ENCODE measurements at regions not wholly inside any gene's neighbourhood (a gene's known extent, or its start where the extent isn't known, plus 50 kb on each side); places are given as distances from the start of the nearest gene placed in this dataset.

DNA sequence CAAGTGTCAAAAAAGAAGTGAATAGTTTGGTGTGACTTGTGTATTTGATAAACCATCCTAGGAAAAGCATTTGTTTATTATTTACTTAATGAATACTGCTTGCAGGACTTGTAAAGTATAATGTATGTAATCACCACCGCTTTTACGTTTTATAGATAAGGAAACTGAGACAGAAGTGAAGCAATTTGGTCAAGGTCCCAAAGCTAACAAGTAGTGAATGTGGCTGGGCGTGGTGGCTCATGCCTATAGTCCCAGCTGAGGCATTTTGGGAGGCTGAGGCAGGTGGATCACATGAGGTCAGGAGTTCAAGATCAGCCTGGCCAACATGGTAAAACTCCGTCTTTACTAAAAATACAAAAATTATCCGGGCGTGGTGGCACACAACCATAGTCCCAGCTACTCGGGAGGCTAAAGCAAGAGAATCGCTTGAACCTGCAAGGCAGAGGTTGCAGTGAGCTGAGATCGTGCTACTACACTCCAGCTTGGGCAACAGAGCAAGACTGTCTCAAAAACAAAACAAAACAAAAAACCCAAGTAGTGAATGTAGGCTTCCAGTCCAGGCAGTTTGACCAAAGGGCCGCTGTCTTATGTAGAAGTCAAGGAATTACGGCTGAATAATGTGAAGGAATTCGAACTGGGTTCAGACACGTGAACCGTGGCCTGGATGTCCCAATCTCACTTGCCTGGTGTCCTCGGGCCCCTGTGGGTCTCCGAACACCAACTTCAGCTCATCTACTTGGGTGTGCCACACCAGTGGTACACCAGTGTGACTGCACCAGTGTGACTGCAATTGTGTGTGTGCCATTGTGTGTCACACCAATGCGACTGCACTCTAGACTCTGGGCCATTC is 88.3 kb upstream of the MED13L start:
- no peaks in the 10 kb centered on the region for H3K9me3 ChIP-seq (ENCODE audit: control insufficient read depth, low read length)
- H3K4me3 ChIP-seq (ENCODE audit: low read length), result no peak overlapping the region
- H3K9ac ChIP-seq (ENCODE audit: low read length), result no peak overlapping the region
- H3K4me1 ChIP-seq (ENCODE audit: control insufficient read depth, insufficient read depth, low read length), result peaks cover 29% of the 10 kb centered on the region
- H3K36me3 ChIP-seq (ENCODE audit: control insufficient read depth, insufficient read depth, low read length), result no peaks in the 10 kb centered on the region
- H3K27me3 ChIP-seq (ENCODE audit: control insufficient read depth, insufficient read depth, low read length), result no peaks in the 10 kb centered on the region

DNA sequence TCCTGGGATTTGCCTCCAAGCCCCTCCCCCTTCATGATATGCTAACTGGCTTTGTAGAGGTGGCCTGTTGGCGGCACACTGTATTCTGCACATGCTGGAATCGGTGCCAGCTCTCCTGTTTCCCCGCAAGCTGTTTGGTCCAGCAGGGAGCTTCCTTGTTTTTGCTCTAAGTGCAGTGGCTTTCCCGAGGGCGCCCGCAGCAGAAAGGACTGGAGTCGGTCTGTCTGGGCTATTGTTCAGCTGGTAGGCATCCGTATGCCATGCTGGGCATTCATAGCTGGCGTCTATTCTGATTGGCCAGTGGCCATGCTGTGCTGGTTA is 88.9 kb upstream of the MED13L start:
- Histone ChIP-seq H3K4me3 (ENCODE audit: low read length) (no peak overlapping the region), H3K9ac (ENCODE audit: low read length) (no peak overlapping the region), H3K9me3 (ENCODE audit: control insufficient read depth, low read length) (no peaks in the 10 kb centered on the region), H3K27me3 (ENCODE audit: control insufficient read depth, insufficient read depth, low read length) (no peaks in the 10 kb centered on the region), H3K36me3 (ENCODE audit: control insufficient read depth, insufficient read depth, low read length) (no peaks in the 10 kb centered on the region), H3K4me1 (ENCODE audit: control insufficient read depth, insufficient read depth, low read length) (peaks cover 29% of the 10 kb centered on the region)

DNA sequence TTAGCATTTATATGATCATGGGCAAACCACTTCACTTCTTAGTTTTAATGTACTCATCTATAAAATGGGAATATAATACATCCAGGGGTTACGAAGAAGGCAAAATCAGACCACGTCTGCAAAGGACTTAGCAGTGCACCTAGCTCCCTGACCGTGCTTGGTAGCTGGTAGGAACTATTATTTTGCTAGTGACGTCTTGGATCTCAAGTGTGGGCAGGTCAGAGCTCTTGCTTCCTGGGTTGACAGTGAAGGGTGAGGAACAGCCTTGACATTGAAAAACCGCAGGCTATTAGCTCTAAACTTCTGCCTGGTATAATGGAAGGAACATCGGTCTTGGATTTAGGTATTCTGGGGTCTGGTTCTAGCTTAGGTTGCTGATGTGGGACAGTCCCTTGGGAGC is 89.3 kb upstream of the MED13L start:
- Histone ChIP-seq H3K4me1 (ENCODE audit: control insufficient read depth, insufficient read depth, low read length) (peaks cover 29% of the 10 kb centered on the region), H3K27me3 (ENCODE audit: control insufficient read depth, insufficient read depth, low read length) (no peaks in the 10 kb centered on the region), H3K4me3 (ENCODE audit: low read length) (no peak overlapping the region), H3K9me3 (ENCODE audit: control insufficient read depth, low read length) (no peaks in the 10 kb centered on the region), H3K9ac (ENCODE audit: low read length) (no peak overlapping the region), H3K36me3 (ENCODE audit: control insufficient read depth, insufficient read depth, low read length) (no peaks in the 10 kb centered on the region)

DNA sequence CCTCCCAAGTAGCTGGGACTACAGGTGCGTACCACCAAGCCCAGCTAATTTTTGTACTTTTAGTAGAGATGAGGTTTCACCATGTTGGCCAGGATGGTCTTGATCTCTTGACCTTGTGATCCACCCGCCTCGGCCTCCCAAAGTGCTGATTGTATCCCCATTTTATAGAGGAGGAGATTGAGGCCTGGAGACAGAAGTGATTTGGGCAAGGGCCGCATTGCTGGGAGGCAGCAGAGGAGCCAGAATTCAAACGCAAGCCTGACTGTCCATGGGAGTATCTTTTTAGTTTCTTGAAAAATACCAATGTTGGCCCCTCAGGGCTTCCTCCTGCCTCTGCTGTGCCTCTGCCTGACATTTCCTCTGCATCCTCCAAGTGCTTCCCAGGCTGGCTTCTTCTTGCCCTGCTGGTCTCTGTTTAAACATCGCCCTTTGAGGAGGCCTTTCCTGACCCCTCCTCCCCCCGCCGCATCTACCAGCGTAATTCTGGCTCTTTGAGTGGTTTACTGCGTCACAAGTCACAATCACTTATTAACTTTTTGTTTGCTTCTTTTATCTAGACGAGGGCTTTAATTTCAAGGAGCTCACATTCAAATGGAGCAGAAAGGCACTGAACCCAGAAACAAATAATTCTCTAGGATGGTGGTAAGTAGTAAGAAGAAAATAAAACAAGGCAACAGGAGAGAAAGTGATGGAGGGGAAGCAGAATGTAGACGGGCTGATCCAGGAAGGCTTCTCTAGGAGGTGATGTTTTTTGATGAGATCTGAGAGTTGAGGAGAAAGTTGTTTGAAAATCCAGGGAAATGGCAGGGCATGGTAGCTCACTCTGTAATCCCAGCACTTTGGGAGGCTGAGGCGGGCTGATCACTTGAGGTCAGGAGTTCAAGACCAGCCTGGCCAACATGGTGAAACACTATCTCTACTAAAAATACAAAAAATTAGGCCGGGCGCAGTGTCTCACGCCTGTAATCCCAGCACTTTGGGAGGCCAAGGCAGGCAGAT is 91.0 kb upstream of the MED13L start:
- Histone ChIP-seq H3K4me3 (ENCODE audit: low read length) (no peak overlapping the region), H3K27me3 (ENCODE audit: control insufficient read depth, insufficient read depth, low read length) (no peaks in the 10 kb centered on the region), H3K9ac (ENCODE audit: low read length) (peak overlapping the region; percentile 25), H3K36me3 (ENCODE audit: control insufficient read depth, insufficient read depth, low read length) (no peaks in the 10 kb centered on the region), H3K9me3 (ENCODE audit: control insufficient read depth, low read length) (no peaks in the 10 kb centered on the region), H3K4me1 (ENCODE audit: control insufficient read depth, insufficient read depth, low read length) (peaks cover 33% of the 10 kb centered on the region)

DNA sequence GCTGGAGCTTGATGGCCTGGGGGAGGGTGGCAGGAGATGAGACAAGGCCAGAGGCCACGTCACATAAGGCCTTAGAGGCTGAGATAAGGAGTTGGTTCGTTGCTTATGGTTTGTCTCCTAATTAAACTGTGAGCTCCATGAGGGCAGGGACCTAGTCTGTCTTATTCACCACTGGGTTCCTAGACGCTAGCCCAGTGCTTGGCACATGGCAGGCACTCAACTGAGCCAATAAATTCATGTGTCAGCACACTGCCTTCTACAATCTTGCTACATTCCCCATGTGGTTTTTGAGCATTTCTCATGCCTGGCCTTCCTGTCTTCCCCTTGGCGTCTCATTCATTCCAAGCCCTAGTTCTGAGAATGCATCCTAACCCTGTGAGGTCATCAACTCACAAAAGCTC is 92.5 kb upstream of the MED13L start:
- Histone ChIP-seq H3K27me3 (ENCODE audit: control insufficient read depth, insufficient read depth, low read length) (no peaks in the 10 kb centered on the region), H3K9ac (ENCODE audit: low read length) (no peak overlapping the region), H3K4me1 (ENCODE audit: control insufficient read depth, insufficient read depth, low read length) (peaks cover 33% of the 10 kb centered on the region), H3K9me3 (ENCODE audit: control insufficient read depth, low read length) (no peaks in the 10 kb centered on the region), H3K4me3 (ENCODE audit: low read length) (no peak overlapping the region), H3K36me3 (ENCODE audit: control insufficient read depth, insufficient read depth, low read length) (no peaks in the 10 kb centered on the region)

DNA sequence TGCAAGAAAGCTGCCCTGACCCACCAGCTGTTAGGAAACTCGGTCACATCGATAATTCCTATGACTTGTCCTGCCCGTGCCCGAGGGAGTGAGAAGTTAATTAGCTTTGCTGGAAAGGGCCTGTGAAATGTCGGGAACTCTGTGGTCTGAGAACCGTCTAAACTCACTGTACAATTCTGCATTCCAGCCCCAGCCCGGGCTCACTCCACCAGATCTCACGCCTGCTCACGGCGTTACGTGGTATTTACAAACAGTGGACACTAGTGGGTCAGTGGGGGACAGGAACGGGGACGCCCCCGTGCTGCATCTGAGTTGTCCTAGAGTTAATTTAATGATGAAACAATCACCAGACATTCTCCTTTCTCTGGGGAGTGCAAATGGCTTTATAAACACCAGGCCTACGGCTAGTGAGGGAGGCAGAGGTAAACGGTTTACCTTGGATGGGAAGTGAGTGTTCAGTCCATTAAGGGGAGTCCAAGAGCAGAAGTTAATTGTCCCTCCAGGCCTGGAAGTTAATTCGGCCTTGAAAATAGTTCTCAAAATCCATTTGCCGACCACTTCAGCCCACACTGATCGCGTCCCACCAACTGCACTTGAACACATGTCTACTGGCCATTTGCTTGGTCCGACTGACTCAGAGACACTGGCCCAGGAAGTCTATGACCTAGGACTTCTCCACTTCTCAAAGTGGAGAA is 93.5 kb upstream of the MED13L start:
- no peak overlapping the region for H3K9ac ChIP-seq (ENCODE audit: low read length)
- peaks cover 25% of the 10 kb centered on the region for H3K4me1 ChIP-seq (ENCODE audit: control insufficient read depth, insufficient read depth, low read length)
- no peaks in the 10 kb centered on the region for H3K36me3 ChIP-seq (ENCODE audit: control insufficient read depth, insufficient read depth, low read length)
- no peak overlapping the region for H3K4me3 ChIP-seq (ENCODE audit: low read length)
- no peaks in the 10 kb centered on the region for H3K27me3 ChIP-seq (ENCODE audit: control insufficient read depth, insufficient read depth, low read length)
- no peaks in the 10 kb centered on the region for H3K9me3 ChIP-seq (ENCODE audit: control insufficient read depth, low read length)

DNA sequence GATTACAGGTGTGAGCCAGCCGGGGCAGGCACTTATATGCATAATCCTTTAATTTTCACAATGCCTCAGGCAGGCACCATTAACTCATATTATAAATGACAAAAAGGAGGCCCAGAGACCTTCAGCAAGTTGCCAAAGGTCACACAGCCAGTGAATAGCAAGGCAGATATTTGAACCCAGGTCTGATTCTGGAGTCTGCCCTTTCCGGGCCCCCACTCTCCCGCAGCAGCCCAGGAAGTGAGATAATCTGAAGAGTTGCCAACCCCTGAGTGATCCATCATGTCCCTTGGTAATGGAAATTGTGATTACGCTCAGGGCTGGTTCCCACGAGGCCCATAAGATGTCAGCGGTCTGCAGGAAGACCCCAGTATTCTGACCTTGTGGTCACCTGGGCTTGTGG is 95.3 kb upstream of the MED13L start:
- Histone ChIP-seq H3K9ac (ENCODE audit: low read length) (no peak overlapping the region), H3K36me3 (ENCODE audit: control insufficient read depth, insufficient read depth, low read length) (no peaks in the 10 kb centered on the region), H3K9me3 (ENCODE audit: control insufficient read depth, low read length) (no peaks in the 10 kb centered on the region), H3K4me3 (ENCODE audit: low read length) (no peak overlapping the region), H3K27me3 (ENCODE audit: control insufficient read depth, insufficient read depth, low read length) (no peaks in the 10 kb centered on the region), H3K4me1 (ENCODE audit: control insufficient read depth, insufficient read depth, low read length) (peaks cover 13% of the 10 kb centered on the region)

DNA sequence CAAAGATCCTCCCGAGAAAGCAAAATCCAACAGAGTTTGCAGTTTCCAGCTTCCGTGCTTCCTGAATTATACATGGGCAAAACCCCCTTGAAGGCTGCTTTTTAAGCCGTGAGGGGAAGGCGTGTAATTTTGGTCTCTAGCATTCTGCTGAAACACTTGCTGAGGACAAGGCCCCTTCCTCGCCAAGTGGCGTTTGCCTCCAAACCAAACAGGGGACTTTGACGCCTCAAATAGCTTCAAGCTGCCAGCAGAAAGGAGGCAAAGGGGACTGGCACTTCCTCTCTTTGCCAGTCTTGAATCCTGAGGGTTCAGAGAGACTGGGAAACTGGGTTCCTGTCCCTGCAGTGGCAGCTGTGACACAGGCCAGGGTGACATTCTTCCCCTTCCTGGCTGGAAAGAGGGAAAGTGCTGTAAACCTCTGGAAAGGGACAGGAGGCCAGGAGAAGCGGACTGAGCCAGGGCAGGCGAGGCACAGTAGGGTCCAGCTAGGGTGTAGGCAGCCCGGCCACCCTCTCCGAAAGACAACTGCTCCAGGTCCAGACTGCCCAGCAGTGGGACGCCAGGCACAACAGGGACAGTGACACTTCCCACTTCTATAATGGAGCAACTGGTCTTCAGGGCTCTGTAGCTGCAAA is 96.2 kb upstream of the MED13L start:
- Histone ChIP-seq H3K27me3 (ENCODE audit: control insufficient read depth, insufficient read depth, low read length) (peaks cover 5% of the 10 kb centered on the region), H3K9me3 (ENCODE audit: control insufficient read depth, low read length) (no peaks in the 10 kb centered on the region), H3K4me3 (ENCODE audit: low read length) (no peak overlapping the region), H3K4me1 (ENCODE audit: control insufficient read depth, insufficient read depth, low read length) (peaks cover 6% of the 10 kb centered on the region), H3K9ac (ENCODE audit: low read length) (no peak overlapping the region), H3K36me3 (ENCODE audit: control insufficient read depth, insufficient read depth, low read length) (no peaks in the 10 kb centered on the region)

DNA sequence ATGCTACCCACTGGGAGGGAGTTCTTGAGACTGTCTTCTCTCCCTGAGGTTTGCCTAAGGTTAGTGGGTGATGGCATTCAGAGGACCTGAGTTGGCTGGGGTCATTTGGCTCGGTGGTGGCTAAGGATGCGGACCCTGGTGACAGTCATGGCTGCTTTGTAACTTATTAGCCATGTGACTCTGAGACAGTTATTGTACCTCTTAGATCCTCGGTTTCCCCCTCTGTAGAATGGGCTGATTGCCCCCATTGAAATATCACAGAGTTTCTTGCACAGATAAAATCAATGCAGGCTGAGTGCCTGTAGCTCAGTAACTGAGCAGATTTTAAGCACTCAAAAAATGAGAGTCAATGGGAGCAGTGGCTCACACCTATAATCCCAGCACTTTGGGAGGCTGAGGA is 96.7 kb upstream of the MED13L start:
- no peak overlapping the region for H3K9ac ChIP-seq (ENCODE audit: low read length)
- H3K4me1 ChIP-seq (ENCODE audit: control insufficient read depth, insufficient read depth, low read length), result peaks cover 4% of the 10 kb centered on the region
- H3K27me3 ChIP-seq (ENCODE audit: control insufficient read depth, insufficient read depth, low read length), result peaks cover 5% of the 10 kb centered on the region
- H3K4me3 ChIP-seq (ENCODE audit: low read length), result no peak overlapping the region
- no peaks in the 10 kb centered on the region for H3K9me3 ChIP-seq (ENCODE audit: control insufficient read depth, low read length)
- H3K36me3 ChIP-seq (ENCODE audit: control insufficient read depth, insufficient read depth, low read length), result no peaks in the 10 kb centered on the region

DNA sequence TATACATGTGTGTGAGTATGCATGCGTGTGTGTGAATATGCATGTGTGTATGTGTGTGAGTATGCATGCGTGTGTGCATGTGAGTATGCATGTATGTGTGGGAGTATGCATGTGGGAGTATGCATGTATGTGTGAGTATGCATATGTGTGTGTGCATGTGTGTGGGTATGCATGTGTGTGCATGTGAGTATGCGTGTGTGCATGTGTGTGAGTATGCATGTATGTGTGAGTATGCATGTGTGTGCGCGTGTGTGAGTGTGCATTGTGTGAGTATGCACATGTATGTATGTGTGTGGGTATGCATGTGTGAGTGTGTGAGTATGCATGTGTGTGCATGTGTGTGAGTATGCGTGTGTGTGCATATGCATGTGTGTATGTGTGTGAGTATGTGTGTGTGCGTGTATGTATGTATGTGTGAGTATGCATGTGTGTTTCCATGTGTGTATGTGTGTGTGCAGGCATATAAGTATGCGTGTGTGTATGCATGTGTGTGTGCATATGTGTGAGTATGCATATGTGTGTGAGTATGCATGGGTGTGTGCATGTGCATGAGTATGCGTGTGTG is 97.9 kb upstream of the MED13L start:
- no peak overlapping the region for H3K9ac ChIP-seq (ENCODE audit: low read length)
- H3K9me3 ChIP-seq (ENCODE audit: control insufficient read depth, low read length), result no peaks in the 10 kb centered on the region
- peaks cover 4% of the 10 kb centered on the region for H3K4me1 ChIP-seq (ENCODE audit: control insufficient read depth, insufficient read depth, low read length)
- H3K36me3 ChIP-seq (ENCODE audit: control insufficient read depth, insufficient read depth, low read length), result no peaks in the 10 kb centered on the region
- peaks cover 5% of the 10 kb centered on the region for H3K27me3 ChIP-seq (ENCODE audit: control insufficient read depth, insufficient read depth, low read length)
- H3K4me3 ChIP-seq (ENCODE audit: low read length), result no peak overlapping the region

DNA sequence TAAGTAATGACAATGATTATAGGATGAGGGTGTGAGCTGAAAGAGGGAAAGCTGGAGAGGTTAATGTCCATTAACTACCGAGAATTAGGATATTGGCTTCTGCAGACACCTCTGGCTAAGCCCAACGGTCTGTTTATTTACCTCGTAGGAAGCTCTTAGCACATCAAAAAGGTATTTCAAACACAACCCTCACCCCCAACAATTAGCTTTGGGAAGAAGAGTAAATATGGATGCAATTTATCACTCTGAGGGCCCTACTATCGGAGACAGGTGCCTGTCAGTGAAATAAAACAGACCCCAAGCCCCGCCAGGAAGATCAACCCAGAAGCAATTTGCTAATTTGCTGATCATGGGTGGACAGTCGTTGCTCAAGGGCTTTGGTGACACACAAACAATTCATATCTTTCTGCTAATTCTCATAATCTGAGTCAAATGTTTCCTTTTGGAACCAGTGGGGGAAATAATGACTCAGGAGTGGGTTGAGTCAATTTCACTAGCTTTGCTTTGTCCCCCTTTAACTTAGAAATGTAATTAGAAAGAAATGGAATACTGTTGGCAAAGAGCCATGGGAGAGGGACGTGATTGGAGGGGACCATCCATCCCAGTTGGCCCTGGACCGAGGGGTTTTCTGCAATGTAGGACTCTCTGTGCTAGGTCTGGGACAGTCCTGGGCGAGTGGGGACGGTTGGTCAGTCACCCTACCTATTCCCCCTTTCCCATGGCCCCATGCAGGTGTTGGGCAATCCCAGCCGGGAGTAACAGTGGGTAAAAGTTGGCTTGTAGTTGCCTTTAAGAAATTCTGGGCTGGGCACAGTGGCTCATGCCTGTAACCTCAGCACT is 99.1 kb upstream of the MED13L start:
- Histone ChIP-seq H3K36me3 (ENCODE audit: control insufficient read depth, insufficient read depth, low read length) (no peaks in the 10 kb centered on the region), H3K27me3 (ENCODE audit: control insufficient read depth, insufficient read depth, low read length) (peaks cover 5% of the 10 kb centered on the region), H3K9me3 (ENCODE audit: control insufficient read depth, low read length) (no peaks in the 10 kb centered on the region), H3K4me1 (ENCODE audit: control insufficient read depth, insufficient read depth, low read length) (peaks cover 7% of the 10 kb centered on the region), H3K4me3 (ENCODE audit: low read length) (no peak overlapping the region), H3K9ac (ENCODE audit: low read length) (no peak overlapping the region)
